ENCODE measurements at regions not wholly inside any gene's neighbourhood (a gene's known extent, or its start where the extent isn't known, plus 50 kb on each side); places are given as distances from the start of the nearest gene placed in this dataset.
"Not testable (repeated sequence)": the region's sequence is repeated elsewhere in the genome, so short reads cannot be mapped to it uniquely, and the experiment has no call there.

GRCh38 chr14:86094512-86094911, 564.6 kb downstream of the FLRT2 start:
- no peak for DNase-seq

- DNase-seq: no peak
Observed at GRCh38 chr14:86091811-86092210, 561.9 kb downstream of the FLRT2 start.

GRCh38 chr14:86088156-86088555, 558.2 kb downstream of the FLRT2 start:
- no peak for DNase-seq

GRCh38 chr14:86087377-86087776, 557.4 kb downstream of the FLRT2 start:
- DNase-seq: no peak

- no peak for DNase-seq
Observed at GRCh38 chr14:86086962-86087361, 557.0 kb downstream of the FLRT2 start.

- DNase-seq: no peak
Observed at GRCh38 chr14:86084097-86084496, 554.2 kb downstream of the FLRT2 start.

GRCh38 chr14:86083616-86084015, 553.7 kb downstream of the FLRT2 start:
- no peak for DNase-seq

- DNase-seq: no peak
Observed at GRCh38 chr14:86072116-86072894, 542.4 kb downstream of the FLRT2 start.

GRCh38 chr14:86066651-86067050, 536.7 kb downstream of the FLRT2 start:
- DNase-seq: no peak

GRCh38 chr14:86065407-86065806, 535.5 kb downstream of the FLRT2 start:
- no peak for DNase-seq

GRCh38 chr14:86064595-86064994, 534.7 kb downstream of the FLRT2 start:
- not testable (repeated sequence) for DNase-seq

- peak; percentile 36 for DNase-seq
Observed at GRCh38 chr14:86057018-86057667, 527.2 kb downstream of the FLRT2 start.

- DNase-seq: no peak
Observed at GRCh38 chr14:86055512-86056075, 525.6 kb downstream of the FLRT2 start.

- DNase-seq: no peak
Observed at GRCh38 chr14:86052868-86053267, 522.9 kb downstream of the FLRT2 start.

- DNase-seq: no peak
Observed at GRCh38 chr14:86050757-86051156, 520.8 kb downstream of the FLRT2 start.

GRCh38 chr14:86050072-86050683, 520.2 kb downstream of the FLRT2 start:
- DNase-seq: no peak

- no peak for DNase-seq
Observed at GRCh38 chr14:86039176-86039575, 509.2 kb downstream of the FLRT2 start.

GRCh38 chr14:86038387-86039042, 508.6 kb downstream of the FLRT2 start:
- peak; percentile 58 for DNase-seq

GRCh38 chr14:86035882-86036281, 505.9 kb downstream of the FLRT2 start:
- peak; percentile 11 for DNase-seq

GRCh38 chr14:86027990-86028389, 498.0 kb downstream of the FLRT2 start:
- DNase-seq: no peak

GRCh38 chr14:86027144-86027543, 497.2 kb downstream of the FLRT2 start:
- DNase-seq: no peak

GRCh38 chr14:86022031-86022629, 492.2 kb downstream of the FLRT2 start:
- DNase-seq: no peak

GRCh38 chr14:86020841-86021240, 490.9 kb downstream of the FLRT2 start:
- DNase-seq: no peak
